Testis (tissue), 2 donors: ENCODE measurements at regions not wholly inside any gene's neighbourhood (a gene's known extent, or its start where the extent isn't known, plus 50 kb on each side); places are given as distances from the start of the nearest gene placed in this dataset.
A peak's percentile ranks its signal among the peaks of the same experiment; 100 is the strongest.

ENCODE experiments used
- DNase-seq: peaks from one replicate; pipeline ENCODE4 v3.0.0-alpha.2; 2019
- H3K27ac ChIP-seq, 2 donors: fragments of 200-600 bp; sonication (generic); one replicate each; pipeline ENCODE4 v1.5.1; 2019
- H3K27me3 ChIP-seq: fragments of 200-600 bp; sonication (generic); one replicate; pipeline ENCODE4 v1.5.1; 2019
- H3K36me3 ChIP-seq: fragments of 200-600 bp; sonication (generic); one replicate; pipeline ENCODE4 v1.5.1; 2017; ENCODE audit warnings: low read depth; ENCODE audit errors: missing control alignments
- H3K4me1 ChIP-seq: fragments of 200-600 bp; sonication (generic); one replicate; pipeline ENCODE4 v1.5.1; 2019
- H3K4me3 ChIP-seq, 2 donors: fragments of 200-600 bp; sonication (generic); one replicate each; pipeline ENCODE4 v1.5.1; 2017 to 2019
- H3K9me3 ChIP-seq: fragments of 200-600 bp; sonication (generic); one replicate; pipeline ENCODE4 v1.5.1; 2017
- CTCF ChIP-seq, 3 experiments: fragments of 450-650 bp in 2 of 3; fragments of 200-600 bp in 1 of 3; sonication (generic) in 1 of 3; IDR thresholded peaks; one replicate each; pipeline ENCODE4 v1.5.1; 2016 to 2019; ENCODE audit warnings: antibody characterized with exemption in 3 of 3, mild to moderate bottlenecking in 2 of 3, moderate library complexity in 1 of 3
- POLR2A ChIP-seq: fragments of 450-650 bp; IDR thresholded peaks from one replicate; pipeline ENCODE4 v1.6.1; 2017; ENCODE audit warnings: antibody characterized with exemption, mild to moderate bottlenecking, moderate library complexity
- WGBS, 2 donors: methylation state at CpG; one replicate each; pipeline ENCODE4 v1.1.5; 2018; 5-methylcytosine and 5-hydroxymethylcytosine counted together
- intact Hi-C: fragments of 100-400 bp; cut with DNase I; formaldehyde crosslinking; loops from one replicate; pipeline ENCODE4 v1.15.1; 2023; ENCODE audit warnings: low total_unique reads

DNA sequence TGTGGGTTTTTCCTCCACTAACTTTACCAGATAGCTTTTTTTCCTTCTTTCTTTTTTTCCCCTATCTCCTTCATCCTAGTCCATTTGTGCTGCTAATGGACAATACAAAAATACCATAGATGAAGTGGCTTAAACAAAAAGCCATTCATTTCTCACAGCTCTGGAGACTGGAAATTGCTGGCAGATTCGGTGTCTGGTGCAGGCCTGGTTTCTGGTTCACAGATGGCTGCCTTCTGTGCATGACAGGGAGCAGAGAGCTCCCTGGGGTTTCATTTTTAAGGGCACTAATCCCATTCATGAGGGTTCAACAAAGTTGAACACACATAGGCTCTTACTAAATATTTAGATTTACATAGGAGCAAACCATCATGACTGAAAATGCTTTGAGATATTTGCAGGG, 467.4 kb downstream of the TYW1 start:
- no peaks in the 10 kb centered on the region for H3K4me1 ChIP-seq
- H3K27me3 ChIP-seq, result no peaks in the 10 kb centered on the region
- TF ChIP-seq CTCF (IDR thresholded peaks at IDR 0.05) (no peak), POLR2A (no peak)
- no peaks in the 10 kb centered on the region for H3K36me3 ChIP-seq
- no peak overlapping the region for H3K27ac ChIP-seq
- H3K9me3 ChIP-seq, result no peaks in the 10 kb centered on the region
- no peak for DNase-seq
- intact Hi-C loops, result no loop called here
- no peak overlapping the region for H3K4me3 ChIP-seq
- 64 to 100% methylated on average over 1 of the region's 1 CpG for WGBS, 2 donors

GRCh38 chr7:67466109-67466508, 469.5 kb downstream of the TYW1 start:
- no peak for DNase-seq
- TF ChIP-seq POLR2A, result no peak
- TF ChIP-seq CTCF (IDR thresholded peaks at IDR 0.05), result no peak
- intact Hi-C loops, result no loop called here

DNA sequence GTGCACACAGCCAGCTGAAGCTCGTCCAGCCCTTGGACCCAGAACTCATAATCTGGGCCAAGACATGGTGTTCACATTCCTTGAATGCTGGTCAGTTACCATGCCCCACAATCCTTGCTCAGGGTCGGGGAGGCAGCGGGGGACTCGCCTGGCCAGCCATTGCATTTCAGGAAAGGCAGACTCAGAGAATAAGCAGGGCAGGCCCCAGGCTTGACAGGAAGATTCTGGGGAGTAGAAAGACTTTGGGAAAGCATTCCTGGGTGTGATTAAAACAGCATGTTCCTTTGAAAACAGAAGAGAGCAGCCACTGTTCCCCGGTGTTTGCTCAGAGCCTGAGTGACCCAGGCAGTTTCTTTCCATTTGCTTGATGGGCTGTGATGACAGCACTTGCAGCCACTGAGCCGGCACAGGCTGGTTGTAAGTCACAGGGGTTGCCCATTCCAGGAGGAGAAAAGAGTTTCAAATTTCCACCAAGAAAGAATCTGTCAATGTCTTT, 473.7 kb downstream of the TYW1 start:
- H3K27ac ChIP-seq, result no peak overlapping the region
- DNase-seq, result peak; percentile 40
- H3K9me3 ChIP-seq, result no peaks in the 10 kb centered on the region
- no peaks in the 10 kb centered on the region for H3K4me1 ChIP-seq
- WGBS, 2 donors, result 36 to 41% methylated on average over 6 of the region's 6 CpGs
- H3K4me3 ChIP-seq, result no peak overlapping the region
- H3K36me3 ChIP-seq, result no peaks in the 10 kb centered on the region
- intact Hi-C loops, result no loop called here
- TF ChIP-seq POLR2A (no peak), CTCF (IDR thresholded peaks at IDR 0.05) (no peak)
- no peaks in the 10 kb centered on the region for H3K27me3 ChIP-seq

More at GRCh38 chr7:67466109-67466508, 469.5 kb downstream of the TYW1 start:
- Histone ChIP-seq H3K27me3 (no peaks in the 10 kb centered on the region), H3K4me1 (no peaks in the 10 kb centered on the region), H3K36me3 (no peaks in the 10 kb centered on the region), H3K9me3 (no peaks in the 10 kb centered on the region), H3K4me3 (no peak overlapping the region), H3K27ac (no peak overlapping the region)
- WGBS, 2 donors, result 81 to 87% methylated on average over 2 of the region's 2 CpGs

DNA sequence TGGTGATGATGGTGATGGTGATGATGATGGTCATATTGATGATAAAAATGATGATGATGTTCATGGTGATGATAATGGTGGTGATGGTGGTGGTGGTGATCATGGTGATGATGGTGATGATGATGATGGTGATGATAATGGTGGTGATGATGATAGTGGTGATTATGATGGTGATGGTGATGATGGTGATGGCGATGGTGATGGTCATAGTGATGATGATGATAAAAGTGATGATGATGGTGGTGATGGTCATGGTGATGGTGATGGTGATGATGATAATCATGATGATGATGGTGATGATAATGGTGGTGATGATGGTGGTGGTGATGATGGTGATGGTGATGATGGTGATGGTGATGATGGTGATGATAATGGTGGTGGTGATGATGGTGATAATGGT, 478.7 kb downstream of the TYW1 start:
- TF ChIP-seq POLR2A (no peak), CTCF (IDR thresholded peaks at IDR 0.05) (no peak)
- Histone ChIP-seq H3K27ac (no peak overlapping the region), H3K4me3 (no peak overlapping the region), H3K9me3 (no peaks in the 10 kb centered on the region), H3K36me3 (no peaks in the 10 kb centered on the region), H3K27me3 (no peaks in the 10 kb centered on the region), H3K4me1 (no peaks in the 10 kb centered on the region)
- intact Hi-C loops, result no loop called here
- WGBS, 2 donors, result 91 to 94% methylated on average over 1 of the region's 1 CpG
- no peak for DNase-seq

- Histone ChIP-seq H3K9me3 (no peaks in the 10 kb centered on the region), H3K4me3 (no peak overlapping the region), H3K27ac (no peak overlapping the region), H3K36me3 (no peaks in the 10 kb centered on the region), H3K4me1 (no peaks in the 10 kb centered on the region), H3K27me3 (no peaks in the 10 kb centered on the region)
- no peak for DNase-seq
- TF ChIP-seq CTCF (IDR thresholded peaks at IDR 0.05), result no peak
- no peak for TF ChIP-seq POLR2A
- WGBS, 2 donors, result 86 to 88% methylated on average over 6 of the region's 6 CpGs
- intact Hi-C loops, result no loop called here
These were observed 481.4 kb downstream of the TYW1 start for GRCh38 chr7:67478066-67478465.
